G401 (cell line): ENCODE measurements at regions not wholly inside any gene's neighbourhood (a gene's known extent, or its start where the extent isn't known, plus 50 kb on each side); places are given as distances from the start of the nearest gene placed in this dataset.
A peak's percentile ranks its signal among the peaks of the same experiment; 100 is the strongest.
"Not testable (repeated sequence)": the region's sequence is repeated elsewhere in the genome, so short reads cannot be mapped to it uniquely, and the experiment has no call there.

Experiments used
- DNase-seq: peaks from one replicate; pipeline ENCODE4 v3.0.0-alpha.2; 2015; ENCODE audit warnings: low spot score
- in situ Hi-C: cut with HindIII; loops from 2 replicates; pipeline ENCODE4 v1.10.0; 2016; ENCODE audit warnings: low sequenced_read_pairs, mixed read lengths

DNA sequence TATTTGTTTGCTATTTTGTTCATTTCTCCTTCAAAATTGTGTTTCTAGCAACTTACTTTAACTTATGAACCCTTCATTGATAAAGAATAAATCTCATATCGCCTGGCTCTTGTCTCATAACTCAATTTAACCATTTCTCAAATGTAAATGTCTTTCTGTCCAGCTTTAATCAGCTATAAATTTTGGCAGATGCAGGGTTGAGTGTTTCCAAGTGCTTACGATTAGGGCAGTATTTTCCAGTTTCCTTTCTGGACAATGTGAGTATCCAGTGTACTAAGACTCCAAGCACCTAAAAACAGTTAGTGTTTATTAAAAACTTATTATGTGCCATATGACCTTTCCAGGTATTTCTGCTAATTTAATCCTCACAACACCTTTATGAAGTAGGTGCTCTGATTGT, 218.6 kb upstream of the GK2 start:
- DNase-seq: no peak
- in situ Hi-C loops: no loop called here

DNA sequence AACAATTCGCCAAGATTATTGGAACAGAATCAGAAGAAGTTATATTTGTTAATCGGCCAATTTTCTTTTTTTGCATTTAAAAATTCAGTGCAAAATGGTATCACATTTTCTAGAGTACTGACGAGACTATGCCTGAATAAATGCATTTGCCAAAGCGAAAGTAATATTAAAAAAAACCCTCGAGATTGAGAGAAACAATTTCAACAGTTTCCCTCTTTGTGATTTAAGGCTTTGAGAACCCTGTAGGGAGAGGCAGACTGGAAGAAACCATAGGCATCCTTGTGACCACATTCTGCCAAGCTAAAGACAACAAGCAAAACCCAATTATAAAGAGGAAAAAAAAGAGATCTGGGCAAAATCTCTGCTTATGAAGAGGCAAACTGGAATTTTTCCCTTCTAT, 218.1 kb upstream of the GK2 start:
- in situ Hi-C loops: no loop called here
- DNase-seq: no peak

DNA sequence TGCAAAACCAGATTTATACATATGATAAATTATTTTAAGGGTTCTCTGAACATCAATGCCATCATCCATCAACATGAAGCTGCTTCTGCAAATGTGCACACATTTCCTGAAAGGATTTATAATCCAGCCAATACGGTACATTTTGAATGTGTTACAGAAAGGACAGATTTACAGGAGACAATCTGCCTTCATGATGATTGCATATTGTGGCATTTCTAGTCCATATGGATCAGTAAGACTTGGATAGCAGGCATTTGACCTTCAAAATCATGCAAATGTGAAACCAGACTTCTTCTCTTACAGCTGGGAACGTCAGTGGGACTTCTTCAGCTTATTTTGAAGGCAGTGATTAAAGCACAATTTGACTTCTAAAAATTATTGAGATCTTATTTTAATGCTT, 217.3 kb upstream of the GK2 start:
- in situ Hi-C loops: no loop called here

DNA sequence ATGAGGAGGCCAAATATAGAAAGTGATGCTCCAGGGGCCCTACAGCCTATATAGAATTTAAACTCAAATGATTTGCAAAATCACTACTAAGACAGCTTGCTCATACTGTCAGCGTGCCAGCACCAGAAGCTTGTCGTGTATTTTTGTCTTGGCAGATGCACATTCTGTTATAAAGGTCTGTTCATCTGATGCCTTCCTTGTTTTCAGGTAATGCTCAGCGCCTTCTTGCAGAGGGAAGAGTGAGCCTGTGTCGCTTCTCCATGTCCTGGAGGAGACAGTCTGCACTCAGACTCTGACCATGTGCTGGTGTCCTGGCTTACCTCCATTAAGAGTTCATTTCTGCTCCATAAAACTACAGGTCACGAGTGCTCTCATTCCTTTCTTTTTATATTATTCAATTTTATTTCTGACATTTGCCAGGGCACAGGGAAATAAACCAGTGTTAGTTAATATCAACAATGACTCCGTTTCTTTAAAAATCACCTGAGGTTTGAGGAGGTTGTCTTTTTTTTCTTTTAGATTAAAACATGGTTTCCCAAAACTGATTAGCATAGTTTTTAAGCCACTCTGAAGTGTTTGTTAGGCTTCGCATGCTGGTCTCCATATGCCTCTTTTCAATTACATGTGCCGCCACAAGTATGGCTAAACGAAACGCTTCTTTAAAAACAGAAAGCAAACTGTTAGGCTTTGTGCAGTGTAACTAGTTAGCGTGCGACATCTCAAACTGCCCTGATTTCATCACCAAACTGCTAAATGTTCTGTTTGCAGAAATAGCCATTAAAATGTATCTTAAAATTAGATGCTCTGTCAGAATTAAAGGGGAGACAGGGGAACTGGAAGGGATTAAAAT, 215.2 kb upstream of the GK2 start:
- DNase-seq: peak; percentile 84
- in situ Hi-C loops: no loop called here

More for the DNA sequence above, 217.3 kb upstream of the GK2 start:
- DNase-seq: no peak

DNA sequence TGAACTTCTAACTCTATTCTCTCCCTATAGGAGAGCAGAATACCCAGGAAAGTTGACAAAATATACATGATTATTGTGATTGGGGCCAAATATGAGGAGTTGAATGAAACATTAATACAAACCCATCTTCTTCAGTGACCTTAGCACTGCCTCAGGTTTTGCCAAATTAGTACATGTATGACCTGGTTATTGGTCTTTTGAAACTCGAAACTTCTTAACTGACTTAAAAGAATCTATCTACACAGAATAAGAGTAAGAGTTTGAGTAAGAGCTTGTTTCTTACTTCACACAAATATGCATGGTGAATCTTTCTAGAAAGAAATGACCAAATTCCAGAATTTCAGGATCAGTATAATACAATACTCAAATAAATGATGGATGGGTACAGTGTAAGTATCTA, 213.0 kb upstream of the GK2 start:
- in situ Hi-C loops: no loop called here
- no peak for DNase-seq

DNA sequence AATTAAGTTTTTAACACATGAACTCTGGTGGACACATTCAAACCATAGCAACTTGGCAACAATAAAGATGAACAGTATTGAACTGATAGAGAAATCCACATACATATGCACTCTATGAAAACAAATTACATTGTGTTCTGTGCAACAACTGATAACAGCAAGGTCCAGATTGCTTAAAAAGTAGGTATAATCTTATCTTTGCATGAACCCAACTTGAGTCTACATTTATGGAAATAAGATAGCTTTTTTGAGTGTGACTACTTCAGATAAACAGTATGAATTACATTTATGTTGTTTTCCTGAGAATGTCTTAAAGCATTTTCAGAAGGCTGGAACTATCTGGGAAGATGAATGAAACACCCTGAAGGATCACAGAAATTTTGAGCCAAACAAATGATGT, 212.6 kb upstream of the GK2 start:
- in situ Hi-C loops: no loop called here

DNA sequence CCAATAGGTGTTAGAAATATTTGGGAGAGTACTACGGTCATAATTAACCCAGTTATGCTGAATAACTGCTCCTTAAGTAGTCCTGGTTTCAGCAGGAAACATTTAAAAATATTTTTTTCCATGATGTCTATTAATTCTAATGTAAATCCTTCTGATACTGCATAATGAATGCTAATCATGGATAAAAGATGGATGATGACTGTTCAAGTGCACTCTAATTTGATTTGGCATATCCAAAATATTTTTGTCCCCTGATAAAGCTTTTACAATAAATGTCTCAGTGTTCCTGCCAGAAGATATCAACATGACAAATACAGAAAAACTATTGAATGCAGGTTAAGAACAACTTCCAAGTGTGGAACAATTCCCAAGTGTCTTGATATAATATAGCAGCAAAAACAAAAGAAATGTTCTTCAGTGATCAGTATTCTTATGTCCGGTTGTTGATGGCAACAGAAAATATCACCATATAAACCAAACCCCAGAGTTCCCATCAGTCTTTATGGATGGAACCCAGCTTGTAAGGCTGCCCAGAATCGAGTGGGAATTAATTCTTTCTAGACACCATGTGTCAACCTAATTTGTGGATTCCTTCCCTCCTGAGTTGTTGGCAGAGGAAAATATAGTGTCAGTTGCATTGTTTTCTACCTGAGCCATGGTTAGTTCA, 205.4 kb upstream of the GK2 start:
- in situ Hi-C loops: no loop called here
- DNase-seq: peak; percentile 89

More for the DNA sequence above, 212.6 kb upstream of the GK2 start:
- no peak for DNase-seq

DNA sequence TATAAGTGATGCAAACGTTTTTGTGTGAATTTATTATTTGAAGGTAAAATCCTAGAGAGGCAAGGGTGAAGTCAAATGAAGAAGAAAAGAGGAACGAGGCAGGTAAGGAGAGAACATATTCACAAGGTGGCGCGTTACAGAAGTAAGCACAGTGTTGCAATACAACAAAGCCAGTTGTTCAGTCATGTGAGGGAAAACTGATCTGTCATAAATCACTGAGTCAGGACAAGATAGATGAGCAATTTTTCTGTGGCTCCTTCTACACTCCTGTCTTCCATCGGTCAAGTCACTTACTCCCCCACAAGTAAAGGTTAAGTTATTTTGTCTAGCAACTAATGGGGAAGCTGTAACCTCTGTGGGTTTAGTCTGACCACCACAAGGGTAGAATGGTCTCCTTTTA, 203.0 kb upstream of the GK2 start:
- in situ Hi-C loops: no loop called here
- DNase-seq: no peak

DNA sequence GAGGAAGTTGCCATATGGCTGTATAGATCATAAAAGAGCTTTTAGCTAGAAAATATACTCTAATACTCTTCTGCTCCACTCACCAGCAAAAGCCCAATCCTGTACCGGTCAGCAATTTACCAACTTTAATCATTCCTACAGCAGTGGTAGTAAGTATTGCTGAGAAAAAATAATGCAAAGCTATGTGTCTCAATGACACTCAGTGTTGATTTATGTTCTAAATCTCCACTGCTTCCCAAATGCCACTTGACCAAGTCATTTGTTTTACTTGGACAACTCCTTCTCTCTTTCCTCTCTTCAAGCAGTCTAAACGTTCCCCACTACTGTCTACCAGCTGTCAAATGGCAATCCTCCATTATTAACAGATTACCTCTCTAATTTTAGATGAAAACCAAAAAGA, 201.8 kb upstream of the GK2 start:
- DNase-seq: no peak
- in situ Hi-C loops: no loop called here

DNA sequence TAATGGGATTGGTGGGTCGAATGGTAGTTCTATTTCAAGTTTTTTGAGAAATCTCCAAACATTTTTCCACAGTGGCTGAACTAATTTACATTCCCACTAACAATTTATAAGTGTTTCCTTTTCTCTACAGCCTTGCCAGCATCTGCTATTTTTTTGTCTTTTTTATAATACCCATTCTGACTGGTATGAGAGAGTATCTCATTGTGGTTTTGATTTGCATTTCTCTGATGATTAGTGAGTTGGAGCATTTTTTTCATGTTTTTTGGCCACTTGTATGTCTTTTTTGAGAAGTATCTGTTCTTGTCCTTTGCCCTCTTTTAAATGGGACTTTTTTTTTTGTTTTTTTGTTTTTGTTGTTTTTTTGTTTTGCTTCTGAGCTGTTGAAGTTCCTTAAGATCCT, 200.0 kb upstream of the GK2 start:
- no peak for DNase-seq
- in situ Hi-C loops: no loop called here

DNA sequence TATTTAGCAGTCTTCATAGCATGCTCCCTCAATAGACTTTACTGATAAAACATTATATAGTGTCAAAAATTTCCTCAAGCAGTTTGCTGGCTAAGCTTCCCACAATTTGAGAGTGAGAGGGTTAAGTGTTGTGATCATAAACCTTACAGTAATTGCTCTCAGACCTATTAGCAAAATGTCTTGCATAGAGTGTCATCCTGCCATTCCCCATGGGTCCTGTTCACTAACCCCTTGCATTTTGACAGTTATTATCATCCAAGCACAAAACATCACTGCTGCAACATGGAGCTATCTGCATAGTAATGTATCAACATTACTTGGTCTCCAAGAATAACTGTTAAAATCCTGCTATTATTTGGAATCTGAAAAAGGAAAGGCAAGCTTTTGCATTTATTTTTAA, 196.1 kb upstream of the GK2 start:
- in situ Hi-C loops: no loop called here

DNA sequence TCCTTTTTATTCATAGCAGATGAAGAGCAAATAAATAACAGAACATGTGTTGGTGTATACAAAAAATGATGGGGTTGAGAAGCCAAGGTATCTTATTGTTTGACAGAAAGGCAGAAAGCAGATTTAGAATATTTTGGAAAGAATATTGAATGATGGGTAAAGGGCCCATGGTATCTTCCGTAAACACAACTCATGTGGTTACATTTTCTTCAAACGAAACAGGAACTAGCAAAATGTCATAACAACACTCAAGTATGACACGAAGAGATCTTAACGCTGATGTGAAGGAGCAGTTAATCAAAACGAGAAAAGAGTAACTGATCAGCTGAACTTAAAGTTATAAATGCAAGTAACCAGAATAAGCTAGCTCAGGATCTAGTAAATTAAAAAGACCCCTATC, 195.7 kb upstream of the GK2 start:
- DNase-seq: no peak
- in situ Hi-C loops: no loop called here

More for the DNA sequence above, 196.1 kb upstream of the GK2 start:
- DNase-seq: no peak

DNA sequence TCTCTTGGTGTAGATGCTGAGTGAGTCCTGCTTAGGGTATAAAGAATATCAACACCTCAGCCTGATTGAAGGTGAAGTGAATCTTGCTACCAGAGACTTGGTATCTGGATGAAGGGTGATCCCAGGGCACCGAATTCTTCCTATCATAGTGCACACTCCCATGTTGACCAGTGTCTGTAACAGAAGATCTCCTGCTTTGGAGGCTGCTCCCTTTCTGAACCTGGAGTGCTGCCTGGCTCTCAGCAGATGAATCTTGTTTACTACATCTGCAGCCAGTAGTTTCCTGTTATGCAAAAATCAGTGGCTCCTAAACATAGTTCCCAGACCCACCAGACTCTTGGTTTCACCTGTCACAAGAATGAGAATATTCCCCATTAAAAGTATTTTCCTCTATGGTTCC, 191.7 kb upstream of the GK2 start:
- in situ Hi-C loops: no loop called here
- DNase-seq: no peak

DNA sequence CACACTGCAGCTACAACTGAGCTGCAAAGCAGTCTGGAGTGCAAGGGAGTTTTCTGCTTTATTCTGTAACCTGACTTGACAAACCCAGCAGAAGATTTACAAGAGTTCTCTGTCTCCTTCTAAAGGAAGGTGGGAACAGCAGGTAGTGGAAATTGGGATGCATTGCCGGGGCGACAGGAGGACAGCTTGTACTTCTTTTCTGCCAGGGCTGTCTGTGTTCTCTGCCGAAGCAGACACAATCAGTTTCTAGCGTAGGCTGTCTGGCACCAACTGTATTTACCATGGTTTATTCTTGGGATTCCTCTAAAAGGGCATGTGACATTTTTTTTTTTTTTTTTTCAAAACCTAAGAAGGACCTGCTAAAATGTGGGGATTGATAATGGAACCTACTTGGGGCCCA, 190.8 kb upstream of the GK2 start:
- DNase-seq: peak; percentile 81
- in situ Hi-C loops: no loop called here

DNA sequence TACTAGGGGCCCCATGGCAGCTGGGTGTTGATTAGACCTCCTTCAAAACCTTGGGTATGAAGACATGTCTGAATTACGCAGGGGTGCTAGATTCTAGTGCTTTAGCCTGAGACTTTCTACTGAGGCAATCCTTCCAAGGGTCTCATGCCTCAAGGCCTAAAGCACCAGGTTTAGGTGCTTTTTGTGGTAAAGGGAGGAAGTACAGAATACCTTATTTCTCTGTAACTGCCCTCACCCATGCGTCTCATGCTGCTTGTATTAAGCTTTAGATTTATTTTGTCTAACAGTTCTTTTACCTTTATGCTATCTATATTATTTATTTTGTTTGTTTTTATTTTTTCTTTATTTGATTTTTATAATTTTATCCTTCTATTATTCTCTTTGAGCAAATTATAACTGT, 190.2 kb upstream of the GK2 start:
- in situ Hi-C loops: no loop called here
- DNase-seq: no peak

DNA sequence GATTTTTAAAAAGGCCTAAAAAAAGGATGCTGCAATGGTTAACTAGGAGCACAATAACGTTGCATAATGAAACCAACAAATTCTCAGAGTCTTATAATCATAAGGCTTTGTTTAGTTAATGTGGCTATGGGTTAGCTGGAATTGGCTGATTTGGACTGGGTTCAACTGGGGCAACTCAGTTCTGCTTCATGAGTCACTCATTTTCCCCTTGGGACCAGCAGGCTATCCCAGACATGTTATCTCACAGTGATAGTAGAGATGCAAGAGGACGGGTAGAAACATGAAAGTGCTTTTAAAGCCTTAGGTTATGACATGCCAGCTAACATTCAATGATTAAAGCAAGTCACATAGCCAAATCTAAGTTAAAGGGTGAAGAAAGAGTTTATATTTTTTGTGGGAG, 189.2 kb upstream of the GK2 start:
- no peak for DNase-seq

DNA sequence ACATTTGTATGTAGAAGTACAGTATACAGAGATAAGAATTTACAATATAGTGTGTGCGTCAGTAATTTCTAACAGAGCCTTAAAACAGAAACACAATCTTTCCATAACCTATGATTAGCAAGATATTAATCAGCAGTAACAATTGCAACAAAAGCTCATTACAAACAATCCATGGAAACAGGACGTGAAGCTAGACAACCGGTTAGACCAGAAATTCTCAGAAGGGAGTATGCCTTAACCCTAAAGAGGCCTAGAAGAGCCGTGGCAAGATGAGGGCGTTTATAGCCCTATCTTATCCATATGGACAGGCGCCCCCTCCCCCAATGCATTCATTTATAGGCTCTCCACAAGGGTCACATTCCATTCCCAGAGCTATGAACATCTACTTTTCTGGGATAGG, 184.2 kb upstream of the GK2 start:
- in situ Hi-C loops, DNase-seq: not testable (repeated sequence)

More for the DNA sequence above, 189.2 kb upstream of the GK2 start:
- in situ Hi-C loops: no loop called here

DNA sequence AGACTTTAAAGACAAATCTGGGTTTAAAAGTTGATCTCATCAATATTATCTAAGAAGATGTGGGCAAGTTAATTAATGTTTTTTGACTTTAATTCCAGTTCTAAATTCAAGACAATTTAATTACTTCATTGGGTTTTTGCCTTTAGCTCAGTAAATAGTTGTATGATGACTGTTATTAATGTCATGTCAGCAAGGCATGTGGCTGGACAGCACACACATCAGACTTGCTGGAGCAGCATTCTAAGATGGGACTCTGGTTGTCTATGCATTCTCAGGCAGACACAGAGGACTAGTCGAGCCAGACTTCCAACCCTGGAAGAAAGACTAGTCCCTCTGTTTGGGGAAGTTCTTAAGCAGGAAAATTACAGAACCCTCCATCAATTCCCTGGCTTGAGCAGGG, 180.7 kb upstream of the GK2 start:
- in situ Hi-C loops: no loop called here
- DNase-seq: no peak

DNA sequence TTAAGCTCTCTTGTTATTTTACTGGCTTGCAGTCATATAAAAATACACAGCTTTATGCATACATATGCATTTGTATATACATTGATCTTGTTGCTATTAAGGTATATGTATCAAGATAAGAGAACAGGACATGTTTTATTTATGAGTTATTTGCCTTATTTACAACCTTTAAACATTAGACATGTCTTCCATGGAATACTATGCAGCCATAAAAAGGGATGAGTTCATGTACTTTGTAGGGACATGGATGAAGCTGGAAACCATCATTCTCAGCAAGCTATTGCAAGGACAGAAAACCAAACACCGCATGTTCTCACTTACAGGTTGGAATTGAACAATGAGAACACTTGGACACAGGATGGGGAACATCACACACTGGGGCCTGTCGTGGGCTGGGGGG, 179.2 kb upstream of the GK2 start:
- in situ Hi-C loops, DNase-seq: not testable (repeated sequence)

DNA sequence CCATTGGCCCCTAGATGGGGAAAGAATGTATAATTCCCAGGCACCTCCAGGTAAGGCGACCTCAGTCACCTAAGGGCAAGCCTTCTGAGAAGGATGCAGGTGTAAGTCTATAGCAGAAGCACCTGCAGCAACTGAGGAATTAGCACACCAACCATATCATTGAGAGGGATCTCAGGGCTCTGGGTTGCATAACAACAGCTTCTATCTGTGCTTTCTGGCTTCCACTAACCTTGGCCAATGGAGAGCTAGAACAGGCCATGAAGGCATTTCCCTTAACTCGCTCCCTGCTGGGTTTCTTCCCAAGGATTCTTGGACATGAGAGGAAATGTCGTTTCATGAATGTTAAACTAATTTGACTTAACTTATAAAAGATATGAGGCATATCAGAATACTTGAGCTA, 177.8 kb upstream of the GK2 start:
- in situ Hi-C loops: no loop called here
- DNase-seq: no peak

DNA sequence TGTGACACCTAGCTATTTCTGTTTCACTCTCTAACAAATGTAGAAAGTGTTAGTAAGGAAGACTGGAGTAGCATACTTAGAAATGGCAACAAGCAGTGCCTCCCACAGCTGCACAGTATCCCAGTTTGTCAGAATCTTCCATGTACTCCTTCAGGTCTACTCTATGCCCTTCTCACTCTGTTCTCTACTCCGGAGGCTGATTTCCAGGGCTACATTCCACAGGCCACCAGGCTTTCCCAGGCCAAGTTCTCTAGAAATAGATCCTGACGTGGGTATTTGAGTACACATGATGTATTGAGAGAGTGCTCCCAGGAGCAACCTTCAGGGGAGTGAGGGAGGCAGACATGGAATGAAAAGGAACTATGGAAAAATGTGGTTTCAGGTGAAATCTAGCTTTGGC, 177.3 kb upstream of the GK2 start:
- in situ Hi-C loops: no loop called here
- DNase-seq: no peak
